Right atrium auricular region (tissue), 2 donors: ENCODE measurements at regions not wholly inside any gene's neighbourhood (a gene's known extent, or its start where the extent isn't known, plus 50 kb on each side); places are given as distances from the start of the nearest gene placed in this dataset.

ENCODE experiments used
- DNase-seq: peaks from one replicate; pipeline ENCODE4 v3.0.0-alpha.2; 2019; ENCODE audit warnings: low spot score
- H3K27ac ChIP-seq, 2 donors: fragments of 200-600 bp; sonication (generic); 1 replicate in 1 of 2; 2 replicates in 1 of 2; pipeline ENCODE4 v1.5.1; 2016 to 2019
- H3K27me3 ChIP-seq, 2 donors: fragments of 200-600 bp; sonication (generic); one replicate each; pipeline versions ENCODE4 v1.5.1 to v1.6.0; 2017 to 2019
- H3K36me3 ChIP-seq: fragments of 200-600 bp; sonication (generic); one replicate; pipeline ENCODE4 v1.5.1; 2016
- H3K4me1 ChIP-seq, 2 donors: fragments of 200-600 bp; sonication (generic); one replicate each; pipeline versions ENCODE4 v1.5.1 to v1.6.0; 2017 to 2019
- H3K4me3 ChIP-seq, 2 donors: fragments of 200-600 bp; sonication (generic); 1 replicate in 1 of 2; 2 replicates in 1 of 2; pipeline ENCODE4 v1.5.1; 2017 to 2019; ENCODE audit warnings: mild to moderate bottlenecking in 1 of 2, moderate library complexity in 1 of 2
- H3K9me3 ChIP-seq, 2 donors: fragments of 200-600 bp; sonication (generic); one replicate each; pipeline ENCODE4 v1.5.1; 2019
- CTCF ChIP-seq, 2 donors: fragments of 200-600 bp; sonication (generic); IDR thresholded peaks; one replicate each; pipeline ENCODE4 v1.5.1; 2019; ENCODE audit warnings: antibody characterized with exemption in 2 of 2

- no peak for DNase-seq
- Histone ChIP-seq H3K27me3 (no peaks in the 10 kb centered on the region), H3K27ac (no peak overlapping the region), H3K4me3 (no peak overlapping the region), H3K4me1 (no peaks in the 10 kb centered on the region), H3K9me3 (peaks cover 0 to 9% of the 10 kb centered on the region in 2 donors), H3K36me3 (no peaks in the 10 kb centered on the region)
- TF ChIP-seq CTCF (IDR thresholded peaks at IDR 0.05): no peak
Measured at GRCh38 chr6:147674099-147674498, 165.6 kb downstream of the SAMD5 start.

GRCh38 chr6:147674794-147675193, 166.3 kb downstream of the SAMD5 start:
- TF ChIP-seq CTCF (IDR thresholded peaks at IDR 0.05): no peak
- no peak overlapping the region for H3K4me3 ChIP-seq
- H3K9me3 ChIP-seq: peaks cover 0 to 6% of the 10 kb centered on the region in 2 donors
- DNase-seq: no peak
- H3K27ac ChIP-seq: no peak overlapping the region
- no peaks in the 10 kb centered on the region for H3K4me1 ChIP-seq
- no peaks in the 10 kb centered on the region for H3K27me3 ChIP-seq
- H3K36me3 ChIP-seq: no peaks in the 10 kb centered on the region

GRCh38 chr6:147675281-147675680, 166.8 kb downstream of the SAMD5 start:
- no peak for DNase-seq
- Histone ChIP-seq H3K4me3 (no peak overlapping the region), H3K36me3 (no peaks in the 10 kb centered on the region), H3K27ac (no peak overlapping the region), H3K27me3 (no peaks in the 10 kb centered on the region), H3K4me1 (no peaks in the 10 kb centered on the region), H3K9me3 (peaks cover 0 to under 1% of the 10 kb centered on the region in 2 donors)
- no peak for TF ChIP-seq CTCF (IDR thresholded peaks at IDR 0.05)

GRCh38 chr6:147676495-147677199, 168.2 kb downstream of the SAMD5 start:
- H3K27me3 ChIP-seq: no peaks in the 10 kb centered on the region
- H3K27ac ChIP-seq: no peak overlapping the region
- TF ChIP-seq CTCF (IDR thresholded peaks at IDR 0.05): no peak
- H3K9me3 ChIP-seq: no peaks in the 10 kb centered on the region
- H3K4me1 ChIP-seq: no peaks in the 10 kb centered on the region
- no peak for DNase-seq
- H3K36me3 ChIP-seq: no peaks in the 10 kb centered on the region
- H3K4me3 ChIP-seq: no peak overlapping the region

GRCh38 chr6:147677647-147678046, 169.2 kb downstream of the SAMD5 start:
- TF ChIP-seq CTCF (IDR thresholded peaks at IDR 0.05): no peak
- no peaks in the 10 kb centered on the region for H3K4me1 ChIP-seq
- no peaks in the 10 kb centered on the region for H3K9me3 ChIP-seq
- H3K4me3 ChIP-seq: no peak overlapping the region
- no peaks in the 10 kb centered on the region for H3K36me3 ChIP-seq
- no peaks in the 10 kb centered on the region for H3K27me3 ChIP-seq
- no peak for DNase-seq
- no peak overlapping the region for H3K27ac ChIP-seq

GRCh38 chr6:147678253-147678652, 169.8 kb downstream of the SAMD5 start:
- H3K27ac ChIP-seq: no peak overlapping the region
- H3K36me3 ChIP-seq: no peaks in the 10 kb centered on the region
- TF ChIP-seq CTCF (IDR thresholded peaks at IDR 0.05): no peak
- H3K27me3 ChIP-seq: no peaks in the 10 kb centered on the region
- no peaks in the 10 kb centered on the region for H3K9me3 ChIP-seq
- H3K4me1 ChIP-seq: no peaks in the 10 kb centered on the region
- DNase-seq: no peak
- no peak overlapping the region for H3K4me3 ChIP-seq
